ENCODE measurements at regions not wholly inside any gene's neighbourhood (a gene's known extent, or its start where the extent isn't known, plus 50 kb on each side); places are given as distances from the start of the nearest gene placed in this dataset.
A peak's percentile ranks its signal among the peaks of the same experiment; 100 is the strongest.

GRCh38 chr19:31567776-31568175 lies 218.5 kb upstream of the TSHZ3 start:
- H3K27ac Mint-ChIP-seq = no peak overlapping the region
- H3K27me3 Mint-ChIP-seq (ENCODE audit: low read depth, poor library complexity) = peaks cover 10% of the 10 kb centered on the region
- DNase-seq = no peak
- H3K36me3 Mint-ChIP-seq (ENCODE audit: low read depth) = no peaks in the 10 kb centered on the region
- no peak for TF ChIP-seq CTCF (IDR thresholded peaks at IDR 0.05)
- H3K9me3 Mint-ChIP-seq = peaks cover 3% of the 10 kb centered on the region
- peaks cover 16% of the 10 kb centered on the region for H3K4me1 Mint-ChIP-seq
- H3K4me3 Mint-ChIP-seq = no peak overlapping the region

GRCh38 chr19:31568724-31569123 lies 219.5 kb upstream of the TSHZ3 start:
- peaks cover 10% of the 10 kb centered on the region for H3K27me3 Mint-ChIP-seq (ENCODE audit: low read depth, poor library complexity)
- no peak overlapping the region for H3K27ac Mint-ChIP-seq
- H3K36me3 Mint-ChIP-seq (ENCODE audit: low read depth) = no peaks in the 10 kb centered on the region
- DNase-seq = no peak
- H3K4me1 Mint-ChIP-seq = peaks cover 6% of the 10 kb centered on the region
- no peak for TF ChIP-seq CTCF (IDR thresholded peaks at IDR 0.05)
- peaks cover 3% of the 10 kb centered on the region for H3K9me3 Mint-ChIP-seq
- no peak overlapping the region for H3K4me3 Mint-ChIP-seq

GRCh38 chr19:31570718-31571117 lies 221.5 kb upstream of the TSHZ3 start:
- Mint-ChIP-seq H3K9me3 (peaks cover 3% of the 10 kb centered on the region), H3K27ac (no peak overlapping the region), H3K4me3 (no peak overlapping the region), H3K4me1 (peaks cover 5% of the 10 kb centered on the region), H3K27me3 (ENCODE audit: low read depth, poor library complexity) (peaks cover 14% of the 10 kb centered on the region), H3K36me3 (ENCODE audit: low read depth) (no peaks in the 10 kb centered on the region)
- no peak for TF ChIP-seq CTCF (IDR thresholded peaks at IDR 0.05)
- no peak for DNase-seq

- Mint-ChIP-seq H3K4me1 (peaks cover 5% of the 10 kb centered on the region), H3K36me3 (ENCODE audit: low read depth) (no peaks in the 10 kb centered on the region), H3K27ac (peak overlapping the region; percentile 70), H3K4me3 (no peak overlapping the region), H3K27me3 (ENCODE audit: low read depth, poor library complexity) (peaks cover 14% of the 10 kb centered on the region), H3K9me3 (no peaks in the 10 kb centered on the region)
- DNase-seq = no peak
- no peak for TF ChIP-seq CTCF (IDR thresholded peaks at IDR 0.05)
Measured at GRCh38 chr19:31572102-31572975, 223.1 kb upstream of the TSHZ3 start.

GRCh38 chr19:31572976-31573298 lies 223.7 kb upstream of the TSHZ3 start:
- DNase-seq = no peak
- Mint-ChIP-seq H3K4me1 (peaks cover 5% of the 10 kb centered on the region), H3K9me3 (no peaks in the 10 kb centered on the region), H3K36me3 (ENCODE audit: low read depth) (no peaks in the 10 kb centered on the region), H3K27ac (no peak overlapping the region), H3K27me3 (ENCODE audit: low read depth, poor library complexity) (peaks cover 11% of the 10 kb centered on the region), H3K4me3 (no peak overlapping the region)
- TF ChIP-seq CTCF (IDR thresholded peaks at IDR 0.05) = no peak

Data from nephron progenitor cell (in vitro differentiated cells).